ENCODE measurements at regions not wholly inside any gene's neighbourhood (a gene's known extent, or its start where the extent isn't known, plus 50 kb on each side); places are given as distances from the start of the nearest gene placed in this dataset.

DNA sequence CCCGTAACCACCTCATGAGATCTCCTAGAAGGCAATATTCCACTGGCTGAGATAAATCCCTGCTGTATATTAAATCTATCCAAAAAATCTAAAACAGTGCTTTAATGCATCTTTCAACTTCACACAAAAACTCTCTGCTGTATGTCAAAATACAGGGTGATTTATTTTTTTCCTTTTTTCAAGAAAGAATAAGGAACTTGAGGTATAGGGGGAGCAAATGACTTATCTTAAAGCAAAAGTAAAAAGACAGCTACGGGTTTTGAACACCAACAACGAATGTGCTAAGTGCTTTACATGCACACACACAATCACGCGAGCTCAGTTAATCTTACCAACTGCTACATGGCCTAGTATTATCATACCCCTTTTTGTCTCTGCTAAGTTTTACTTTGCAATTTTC is 168.9 kb upstream of the PHF14 start:
- DNase-seq, result no peak

- no peak for DNase-seq
Measured at GRCh38 chr7:10815546-10815945, 158.1 kb upstream of the PHF14 start.

DNA sequence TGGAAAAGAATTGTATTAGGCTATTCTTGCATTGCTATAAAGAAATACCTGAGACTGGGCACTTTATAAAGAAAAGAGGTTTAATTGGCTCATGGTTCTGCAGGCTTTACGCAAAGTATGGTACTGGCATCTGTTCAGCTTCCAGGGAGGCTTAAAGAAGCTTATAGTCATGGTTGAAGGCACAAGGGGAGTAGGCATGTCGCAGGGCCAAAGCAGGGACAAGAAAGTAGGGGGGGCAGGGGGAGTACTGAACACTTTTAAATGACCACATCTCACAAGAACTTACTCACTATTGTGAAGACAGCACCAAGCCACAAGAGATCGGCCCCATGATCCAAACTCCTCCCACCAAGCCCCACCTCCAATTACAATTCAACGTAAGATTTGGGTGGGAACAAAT is 152.5 kb upstream of the PHF14 start:
- DNase-seq, result no peak

- peak; percentile 64 for DNase-seq
Measured at GRCh38 chr7:10824154-10824553, 149.5 kb upstream of the PHF14 start.

DNA sequence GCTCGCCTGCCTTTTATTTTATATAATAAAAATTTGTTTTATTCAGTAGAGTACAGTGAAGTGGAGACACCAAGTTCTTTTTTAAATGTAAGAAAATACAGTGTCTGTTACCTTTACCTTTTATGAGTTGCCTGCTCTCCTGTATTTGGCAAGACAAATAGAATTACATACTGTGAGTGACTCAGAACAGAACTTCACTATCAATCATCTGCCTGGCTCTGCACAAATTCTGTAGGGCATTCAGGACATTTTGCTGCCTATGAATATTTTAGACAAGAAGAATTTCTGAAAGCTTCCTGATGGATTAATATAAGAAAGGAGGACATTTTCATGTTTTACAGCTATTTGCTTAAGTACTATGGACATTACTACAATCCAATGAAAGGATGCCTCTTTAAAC is 135.4 kb upstream of the PHF14 start:
- no peak for DNase-seq

GRCh38 chr7:10845225-10845624 is 128.4 kb upstream of the PHF14 start:
- no peak for DNase-seq

DNA sequence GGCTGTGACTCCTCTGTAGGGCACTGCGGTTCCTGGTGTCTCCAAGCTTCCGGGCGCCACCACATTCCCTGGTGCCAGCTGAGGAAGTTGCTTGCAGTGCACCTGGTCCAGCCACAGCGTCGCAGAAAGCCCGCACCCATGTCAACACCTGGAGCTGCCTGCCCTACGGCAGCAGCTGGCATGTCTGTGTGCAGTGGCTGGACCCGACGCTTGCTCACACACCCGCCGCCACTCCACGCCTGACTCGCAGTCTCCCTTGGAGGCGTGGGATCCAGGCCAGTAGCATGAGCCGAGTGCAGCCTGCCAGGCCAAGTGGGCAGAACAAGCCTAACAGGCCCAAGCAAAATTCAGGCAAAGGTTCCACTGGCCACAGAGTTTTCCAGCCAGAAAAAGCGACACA is 118.1 kb upstream of the PHF14 start:
- DNase-seq, result no peak

DNA sequence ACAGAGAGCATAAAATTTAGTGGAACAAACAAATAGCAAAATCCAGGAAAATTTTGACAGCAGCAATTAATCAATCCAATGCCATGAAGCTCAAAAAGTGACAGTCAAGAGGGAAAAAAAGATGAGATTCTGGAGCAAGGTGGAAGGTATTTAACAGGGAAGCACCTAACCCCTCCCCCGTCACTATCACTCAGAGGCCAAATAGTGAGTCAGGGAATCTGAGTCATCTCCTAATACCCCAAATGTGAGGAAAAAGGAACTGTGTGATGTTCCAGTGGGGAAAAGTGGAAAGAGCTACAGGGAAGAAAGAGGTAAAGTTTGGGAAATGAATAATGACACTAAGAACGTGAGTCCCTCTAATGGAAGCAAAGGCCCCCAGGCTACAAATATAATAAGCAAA is 113.2 kb upstream of the PHF14 start:
- DNase-seq, result no peak

DNA sequence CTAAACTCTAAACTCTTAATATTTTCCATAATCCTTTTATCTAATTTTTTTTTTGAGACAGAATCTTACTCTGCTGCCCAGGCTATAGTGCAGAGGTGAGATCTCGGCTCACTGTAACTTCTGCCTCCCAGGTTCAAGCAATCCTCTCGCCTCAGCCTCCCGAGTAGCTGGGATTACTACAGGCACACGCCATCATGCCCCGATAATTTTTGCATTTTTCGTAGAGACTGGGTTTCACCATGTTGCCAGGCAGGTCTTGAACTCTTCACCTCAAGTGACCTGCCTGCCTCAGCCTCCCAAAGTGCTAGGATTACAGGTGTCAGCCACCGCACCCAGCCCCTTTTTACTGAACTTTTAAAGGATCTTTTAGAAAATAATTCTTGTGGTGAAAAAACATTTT is 110.2 kb upstream of the PHF14 start:
- no peak for DNase-seq

GRCh38 chr7:10874666-10875065 is 99.0 kb upstream of the PHF14 start:
- DNase-seq, result no peak

DNA sequence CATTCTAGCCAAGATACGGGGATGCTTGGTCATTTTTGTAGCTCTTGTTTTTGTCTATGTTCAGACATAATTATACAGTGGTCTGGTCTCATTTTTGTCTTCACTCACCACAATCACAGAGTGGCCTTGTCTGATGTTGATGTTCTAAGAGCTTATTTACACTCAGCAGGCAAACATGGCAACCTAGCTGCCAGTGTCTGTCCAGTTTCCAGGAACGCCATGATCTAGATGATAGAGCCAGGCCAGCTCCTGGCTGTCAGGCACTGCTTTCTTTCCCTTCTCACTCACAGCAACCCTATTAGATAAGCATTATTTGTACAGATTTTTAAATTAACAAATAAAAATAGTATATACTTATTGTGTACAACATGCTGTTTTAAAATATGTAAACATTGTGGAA is 98.6 kb upstream of the PHF14 start:
- DNase-seq, result no peak

DNA sequence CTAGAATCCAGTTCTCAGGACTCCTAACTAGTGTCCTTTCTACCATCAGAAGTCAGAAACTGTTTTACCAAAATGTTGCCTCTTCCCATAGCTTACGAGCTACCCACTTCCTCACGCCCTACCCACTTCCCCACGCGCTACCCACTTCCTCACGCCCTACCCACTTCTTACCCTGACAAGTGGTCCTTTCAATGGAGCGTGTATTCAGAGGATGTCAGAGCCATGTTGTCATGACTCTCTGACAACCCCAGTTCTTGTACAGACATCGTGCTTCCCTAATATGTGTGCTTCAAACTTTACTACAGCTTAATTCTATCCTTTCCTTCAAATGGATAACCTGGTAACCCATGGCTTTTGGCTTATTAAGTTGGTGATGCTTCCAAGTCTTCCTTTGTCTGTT is 84.8 kb upstream of the PHF14 start:
- no peak for DNase-seq

DNA sequence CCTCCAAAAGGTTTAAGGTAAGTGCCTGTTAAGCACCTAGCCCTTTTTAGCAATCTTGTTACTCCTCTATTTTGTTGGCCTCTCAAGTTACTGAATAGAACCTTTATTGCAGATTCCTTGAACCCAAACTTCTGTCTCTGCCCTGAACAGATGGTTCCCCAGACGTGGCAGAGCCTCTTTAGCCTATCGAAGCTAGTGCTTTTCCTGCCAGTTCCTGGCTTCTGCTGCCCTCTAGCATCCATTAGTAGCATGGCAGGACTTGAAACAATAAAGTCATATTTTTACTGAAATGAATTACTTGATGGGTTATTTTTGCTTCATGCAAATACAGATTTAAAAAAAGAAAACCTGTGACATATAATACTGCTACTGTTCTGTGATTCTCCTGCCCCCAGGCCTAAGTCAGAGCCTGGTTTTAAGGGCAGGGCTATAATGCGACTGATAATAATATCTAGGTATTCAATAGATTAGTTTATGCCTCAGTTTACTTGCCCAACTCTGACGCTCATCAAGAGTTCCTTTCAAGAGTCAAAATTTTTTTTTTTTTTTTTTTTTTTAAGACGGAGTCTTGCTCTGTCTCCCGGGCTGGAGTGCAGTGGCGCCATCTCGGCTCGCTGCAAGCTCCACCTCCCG is 84.3 kb upstream of the PHF14 start:
- DNase-seq, result peak; percentile 63

DNA sequence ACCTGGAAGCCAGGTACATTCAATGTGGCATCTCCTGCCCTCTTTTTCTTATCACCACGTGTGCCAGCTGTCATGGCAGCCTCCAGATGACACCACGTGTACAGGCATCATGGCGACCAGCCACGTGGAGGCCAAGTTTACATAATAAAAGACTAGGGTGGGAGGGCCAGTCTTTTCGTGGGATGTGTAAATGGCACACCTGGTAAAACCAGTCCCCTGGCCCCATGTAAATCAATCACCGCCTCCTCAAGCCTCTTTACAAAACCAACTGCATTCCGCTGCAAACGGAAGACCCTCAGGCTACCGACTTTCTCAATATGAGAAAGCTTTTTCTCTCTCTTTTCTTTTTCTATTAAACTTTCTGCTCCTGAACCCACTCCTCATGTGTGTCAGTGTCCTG is 65.1 kb upstream of the PHF14 start:
- no peak for DNase-seq

GRCh38 chr7:10910447-10910846 is 63.2 kb upstream of the PHF14 start:
- no peak for DNase-seq

DNA sequence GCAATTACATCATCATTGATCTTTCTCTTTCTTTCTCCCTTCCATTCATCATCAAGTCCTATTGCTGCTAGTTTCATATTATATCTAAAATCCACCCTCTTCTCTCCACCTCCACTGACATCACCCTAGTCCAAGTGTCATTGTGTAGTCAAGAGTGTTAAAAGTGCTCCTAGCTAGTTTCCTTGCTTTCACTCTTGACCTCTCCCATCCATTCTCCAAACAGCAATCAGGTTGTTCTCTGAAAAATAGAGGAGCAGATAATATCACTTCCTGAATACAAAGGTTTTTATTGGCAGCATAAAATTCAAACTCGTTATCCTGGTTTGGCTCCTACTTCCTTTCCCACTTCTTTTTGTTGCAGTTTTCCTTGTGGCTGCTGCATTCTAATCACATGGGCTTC is 61.6 kb upstream of the PHF14 start:
- DNase-seq, result no peak

- peak; percentile 60 for DNase-seq
Measured at GRCh38 chr7:10913457-10913856, 60.2 kb upstream of the PHF14 start.

DNA sequence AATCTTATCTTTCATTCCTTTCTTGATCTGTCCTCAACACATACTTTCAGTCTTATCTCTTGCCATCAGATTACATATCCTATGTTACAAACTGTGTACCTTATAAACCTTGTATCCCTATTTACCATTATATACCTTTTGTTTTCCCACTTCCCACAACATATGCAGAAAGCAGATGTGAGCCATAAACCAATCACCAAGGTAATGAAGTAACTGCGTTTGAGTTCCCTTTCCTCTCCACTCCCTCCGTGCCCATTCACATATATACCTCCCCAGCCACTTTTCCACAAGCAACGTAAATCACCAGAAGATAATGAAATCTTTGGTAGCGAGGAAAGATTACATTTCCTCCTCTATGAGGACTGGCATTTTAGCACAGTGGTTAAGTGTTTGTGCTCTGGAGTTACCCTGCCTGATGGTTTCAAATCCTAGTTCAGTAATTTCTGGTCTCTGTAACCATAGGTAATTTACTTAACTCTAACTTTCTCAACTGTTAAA is 55.5 kb upstream of the PHF14 start:
- DNase-seq, result no peak

GRCh38 chr7:10919923-10920322 is 53.7 kb upstream of the PHF14 start:
- no peak for DNase-seq

Measured in OCI-M1 (cell line).